Tibial nerve (tissue), 3 donors: ENCODE measurements at regions not wholly inside any gene's neighbourhood (a gene's known extent, or its start where the extent isn't known, plus 50 kb on each side); places are given as distances from the start of the nearest gene placed in this dataset.

Experiments used
- CTCF ChIP-seq, 5 experiments: fragments of 200-600 bp in 3 of 5; fragments of 450-650 bp in 2 of 5; sonication (generic) in 3 of 5; IDR thresholded peaks; one replicate each; pipeline ENCODE4 v1.5.1; 2016 to 2019; ENCODE audit warnings: antibody characterized with exemption in 5 of 5, mild to moderate bottlenecking in 3 of 5, moderate library complexity in 2 of 5
- POLR2A ChIP-seq, 2 donors: fragments of 450-650 bp; IDR thresholded peaks; one replicate each; pipeline ENCODE4 v1.6.1; 2017; ENCODE audit warnings: antibody characterized with exemption in 2 of 2, mild to moderate bottlenecking in 2 of 2, moderate library complexity in 2 of 2

DNA sequence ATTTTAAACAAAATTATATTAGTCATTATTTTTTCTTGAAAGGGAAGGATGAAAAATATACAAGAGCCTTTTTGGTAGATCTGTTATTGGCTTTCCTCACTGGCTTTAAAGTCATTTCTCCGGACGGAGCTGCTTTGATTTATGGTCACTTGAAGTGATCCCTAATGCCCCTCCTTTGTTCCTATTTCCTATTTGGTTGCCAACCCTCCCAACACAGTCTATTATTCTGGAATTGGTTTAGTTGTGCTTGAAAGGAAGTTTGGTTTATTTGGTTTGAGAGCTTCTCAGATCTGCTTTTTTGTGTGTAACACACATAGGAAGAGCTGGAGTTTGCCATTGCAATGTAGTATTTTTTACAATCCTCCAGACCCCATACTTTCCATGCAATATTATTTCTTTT, 347.9 kb downstream of the RFPL4B start:
- no peak for TF ChIP-seq POLR2A (IDR thresholded peaks at IDR 0.05)
- no peak for TF ChIP-seq CTCF (IDR thresholded peaks at IDR 0.05)
